Endothelial cell of umbilical vein (primary cell): ENCODE measurements at regions not wholly inside any gene's neighbourhood (a gene's known extent, or its start where the extent isn't known, plus 50 kb on each side); places are given as distances from the start of the nearest gene placed in this dataset.

Experiments
- CTCF ChIP-seq, 2 donors: IDR thresholded peaks; 1 replicate in 1 of 2; 2 replicates in 1 of 2; pipeline ENCODE4 v1.5.1; 2011; ENCODE audit warnings: low read length in 2 of 2, mild to moderate bottlenecking in 2 of 2, moderate library complexity in 2 of 2, control low read depth in 1 of 2, inconsistent platforms in 1 of 2, low read depth in 1 of 2; ENCODE audit not compliant: insufficient read depth in 1 of 2; ENCODE audit errors: extremely low read depth in 1 of 2
- EZH2 ChIP-seq: IDR thresholded peaks from 2 replicates; pipeline ENCODE4 v1.6.1; 2012; ENCODE audit warnings: borderline replicate concordance, low read depth, mild to moderate bottlenecking, moderate library complexity, low read length, inconsistent platforms; ENCODE audit not compliant: severe bottlenecking
- FOS ChIP-seq: IDR thresholded peaks from 2 replicates; pipeline ENCODE4 v1.6.1; 2011; ENCODE audit warnings: mild to moderate bottlenecking, low read length, moderate library complexity, borderline replicate concordance; ENCODE audit not compliant: insufficient read depth
- GATA2 ChIP-seq: IDR thresholded peaks from 2 replicates; pipeline ENCODE4 v1.7.0; 2011; ENCODE audit warnings: low read depth, mild to moderate bottlenecking, moderate library complexity, mixed read lengths, low read length; ENCODE audit not compliant: insufficient read length, insufficient read depth
- MAX ChIP-seq: IDR thresholded peaks from 2 replicates; pipeline ENCODE4 v1.6.1; 2011; ENCODE audit not compliant: insufficient read depth, insufficient read length
- MYC ChIP-seq: IDR thresholded peaks from one replicate; pipeline ENCODE4 v1.6.1; 2011; ENCODE audit warnings: mild to moderate bottlenecking, low read depth, low read length
- POLR2A ChIP-seq: IDR thresholded peaks from 2 replicates; pipeline ENCODE4 v1.6.1; 2012; ENCODE audit warnings: low read depth, mild to moderate bottlenecking, control low read depth, low read length
- POLR2AphosphoS5 ChIP-seq: IDR thresholded peaks from 2 replicates; pipeline ENCODE4 v1.6.1; 2012; ENCODE audit warnings: low read depth, mild to moderate bottlenecking, control low read depth, low read length, moderate library complexity; ENCODE audit not compliant: insufficient read depth

- no peak for TF ChIP-seq POLR2AphosphoS5
- TF ChIP-seq CTCF (IDR thresholded peaks at IDR 0.05; ENCODE audit: extremely low read depth in 1 of 2, insufficient read depth in 1 of 2, low read depth in 1 of 2, low read length in 2 of 2), result no peak
- no peak for TF ChIP-seq MYC
- no peak for TF ChIP-seq EZH2
- TF ChIP-seq MAX, result no peak
- TF ChIP-seq POLR2A, result no peak
- TF ChIP-seq FOS, result no peak
- no peak for TF ChIP-seq GATA2
Observed at GRCh38 chr6:5898102-5898501, 108.6 kb downstream of the NRN1 start.
